NCI-H1694 treated with DMSO at 0.1 percent for 48 hours (cell line): ENCODE measurements at regions not wholly inside any gene's neighbourhood (a gene's known extent, or its start where the extent isn't known, plus 50 kb on each side); places are given as distances from the start of the nearest gene placed in this dataset.

Experiments
- DNase-seq: peaks from one replicate; lab custom pipeline; 2025; lab: John Stamatoyannopoulos, UW

- no peak for DNase-seq
These were observed 1518.4 kb downstream of the UQCRFS1 start for GRCh38 chr19:27694361-27695055.

- no peak for DNase-seq
These were observed 1521.0 kb downstream of the UQCRFS1 start for GRCh38 chr19:27691991-27692390.

- DNase-seq: no peak
These were observed 1523.2 kb downstream of the UQCRFS1 start for GRCh38 chr19:27689734-27690241.

- no peak for DNase-seq
These were observed 1528.7 kb downstream of the UQCRFS1 start for GRCh38 chr19:27684293-27684692.

- DNase-seq: no peak
These were observed 1531.0 kb downstream of the UQCRFS1 start for GRCh38 chr19:27681972-27682371.

- DNase-seq: no peak
These were observed 1533.0 kb downstream of the UQCRFS1 start for GRCh38 chr19:27679905-27680304.

GRCh38 chr19:27679399-27679798 is 1533.6 kb downstream of the UQCRFS1 start:
- no peak for DNase-seq

GRCh38 chr19:27676877-27677276 is 1536.1 kb downstream of the UQCRFS1 start:
- no peak for DNase-seq

- no peak for DNase-seq
These were observed 1536.6 kb downstream of the UQCRFS1 start for GRCh38 chr19:27676334-27676733.

- no peak for DNase-seq
These were observed 1537.2 kb downstream of the UQCRFS1 start for GRCh38 chr19:27675771-27676170.

- no peak for DNase-seq
These were observed 1538.2 kb downstream of the UQCRFS1 start for GRCh38 chr19:27674701-27675100.

- DNase-seq: no peak
These were observed 1539.0 kb downstream of the UQCRFS1 start for GRCh38 chr19:27673986-27674385.

GRCh38 chr19:27672309-27673047 is 1540.5 kb downstream of the UQCRFS1 start:
- no peak for DNase-seq

- DNase-seq: no peak
These were observed 1541.1 kb downstream of the UQCRFS1 start for GRCh38 chr19:27671876-27672275.

GRCh38 chr19:27660428-27660827 is 1552.5 kb downstream of the UQCRFS1 start:
- no peak for DNase-seq

- DNase-seq: no peak
These were observed 1555.5 kb downstream of the UQCRFS1 start for GRCh38 chr19:27657271-27658051.

- no peak for DNase-seq
These were observed 1558.5 kb downstream of the UQCRFS1 start for GRCh38 chr19:27654266-27654990.

- no peak for DNase-seq
These were observed 1560.2 kb downstream of the UQCRFS1 start for GRCh38 chr19:27652796-27653195.

- DNase-seq: no peak
These were observed 1560.7 kb downstream of the UQCRFS1 start for GRCh38 chr19:27652281-27652680.

- no peak for DNase-seq
These were observed 1565.5 kb downstream of the UQCRFS1 start for GRCh38 chr19:27647423-27647822.

- DNase-seq: no peak
These were observed 1577.5 kb downstream of the UQCRFS1 start for GRCh38 chr19:27635401-27635800.

GRCh38 chr19:27618006-27618405 is 1594.9 kb downstream of the UQCRFS1 start:
- no peak for DNase-seq
